ENCODE measurements at regions not wholly inside any gene's neighbourhood (a gene's known extent, or its start where the extent isn't known, plus 50 kb on each side); places are given as distances from the start of the nearest gene placed in this dataset.

GRCh38 chr2:220296174-220296573 is 668.7 kb downstream of the SLC4A3 start:
- no peak for TF ChIP-seq CTCF (IDR thresholded peaks at IDR 0.05)
- no peak for TF ChIP-seq POLR2A (IDR thresholded peaks at IDR 0.05)
